ENCODE measurements at regions not wholly inside any gene's neighbourhood (a gene's known extent, or its start where the extent isn't known, plus 50 kb on each side); places are given as distances from the start of the nearest gene placed in this dataset.

DNA sequence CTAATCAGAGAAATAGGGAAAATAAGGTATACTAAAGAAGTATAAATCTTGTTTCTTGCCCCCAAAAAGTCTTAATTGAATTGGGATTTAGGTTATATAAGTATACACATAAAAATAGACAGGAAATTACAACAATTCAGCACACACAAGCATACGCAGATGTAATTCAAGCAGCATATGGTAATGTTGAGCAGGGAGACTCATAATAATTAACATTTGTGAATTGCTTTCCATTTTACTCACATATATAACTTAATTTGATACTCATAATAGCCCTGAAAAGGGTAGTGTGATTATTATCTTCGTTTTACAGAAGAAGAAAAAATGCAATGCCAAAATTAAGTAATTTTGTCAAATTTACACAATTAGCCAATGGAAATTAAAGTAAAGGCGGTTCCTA, 313.5 kb upstream of the ECI2 start:
- DNase-seq (no peak), ATAC-seq (replicated peaks in 1 of 2) (no peak)
- peaks cover 3% of the 10 kb centered on the region in 2 donors for H3K9me3 Mint-ChIP-seq
- H3K27ac Mint-ChIP-seq: no peak overlapping the region
- H3K27me3 Mint-ChIP-seq (ENCODE audit: low read depth): peaks cover 20% of the 10 kb centered on the region
- H3K4me3 Mint-ChIP-seq: no peak overlapping the region
- no peaks in the 10 kb centered on the region for H3K4me1 Mint-ChIP-seq (ENCODE audit: low read depth)
- peaks cover 0 to 3% of the 10 kb centered on the region in 2 donors for H3K36me3 Mint-ChIP-seq (ENCODE audit: insufficient read depth in 2 of 2)

DNA sequence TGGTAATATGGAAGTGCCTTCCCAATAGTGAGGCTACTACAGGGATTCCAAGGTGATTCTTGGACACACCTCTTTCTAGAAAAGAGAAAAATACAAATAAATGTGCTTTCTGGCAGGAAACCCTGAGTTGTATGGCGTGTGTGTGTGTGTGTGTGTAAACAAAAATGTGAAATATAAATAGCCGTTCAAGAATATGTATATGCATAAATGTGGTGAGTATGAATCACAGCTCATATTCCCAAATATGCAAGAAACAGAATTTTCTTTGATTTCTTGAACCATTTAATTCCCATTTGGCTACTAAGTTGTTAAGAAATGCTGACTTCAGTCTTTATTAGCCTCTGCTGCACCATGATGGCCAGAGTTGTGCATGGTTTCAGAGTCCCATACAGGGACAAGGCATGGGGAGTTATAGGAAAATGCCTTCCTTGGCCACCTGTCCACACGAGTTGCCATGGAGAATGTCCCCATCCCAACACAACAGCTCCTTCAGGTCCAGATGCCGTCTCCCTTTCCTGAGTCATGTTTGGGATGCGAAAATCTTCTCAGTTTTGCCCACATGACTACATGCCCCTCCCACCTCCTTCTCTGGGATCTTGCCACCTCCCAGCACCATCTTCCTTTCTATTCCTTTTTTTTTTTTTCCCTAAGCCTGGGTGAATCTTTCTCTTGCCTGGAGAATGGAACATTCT, 312.4 kb upstream of the ECI2 start:
- ATAC-seq (replicated peaks in 1 of 2) (no peak), DNase-seq (no peak)
- Mint-ChIP-seq H3K9me3 (peaks cover 2 to 3% of the 10 kb centered on the region in 2 donors), H3K4me3 (no peak overlapping the region), H3K36me3 (ENCODE audit: insufficient read depth in 2 of 2) (peaks cover 0 to 3% of the 10 kb centered on the region in 2 donors), H3K4me1 (ENCODE audit: low read depth) (no peaks in the 10 kb centered on the region), H3K27ac (no peak overlapping the region), H3K27me3 (ENCODE audit: low read depth) (peaks cover 15% of the 10 kb centered on the region)

DNA sequence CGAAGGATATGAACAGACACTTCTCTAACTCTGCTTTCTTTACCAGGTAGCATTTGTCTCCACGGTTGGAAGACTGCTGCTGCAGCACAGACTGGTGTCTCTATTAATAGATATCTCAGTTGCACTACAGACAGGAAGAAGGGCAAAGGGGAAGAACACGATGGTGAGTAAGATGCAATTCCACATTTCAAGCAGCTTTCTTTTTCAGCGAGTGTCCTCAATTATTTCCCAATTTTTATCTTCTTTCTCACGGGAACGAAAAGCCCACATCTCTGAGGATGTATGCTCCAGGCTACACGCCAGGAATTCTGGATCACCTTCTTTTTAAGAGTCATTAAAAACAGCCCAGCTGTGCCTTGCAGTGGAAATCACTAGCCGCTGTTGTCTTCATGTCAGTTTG, 311.6 kb upstream of the ECI2 start:
- H3K27ac Mint-ChIP-seq: no peak overlapping the region
- H3K9me3 Mint-ChIP-seq: peaks cover under 1 to 2% of the 10 kb centered on the region in 2 donors
- DNase-seq (no peak), ATAC-seq (replicated peaks in 1 of 2) (no peak)
- peaks cover 0 to 3% of the 10 kb centered on the region in 2 donors for H3K36me3 Mint-ChIP-seq (ENCODE audit: insufficient read depth in 2 of 2)
- H3K4me1 Mint-ChIP-seq (ENCODE audit: low read depth): no peaks in the 10 kb centered on the region
- H3K27me3 Mint-ChIP-seq (ENCODE audit: low read depth): peaks cover 15% of the 10 kb centered on the region
- no peak overlapping the region for H3K4me3 Mint-ChIP-seq

DNA sequence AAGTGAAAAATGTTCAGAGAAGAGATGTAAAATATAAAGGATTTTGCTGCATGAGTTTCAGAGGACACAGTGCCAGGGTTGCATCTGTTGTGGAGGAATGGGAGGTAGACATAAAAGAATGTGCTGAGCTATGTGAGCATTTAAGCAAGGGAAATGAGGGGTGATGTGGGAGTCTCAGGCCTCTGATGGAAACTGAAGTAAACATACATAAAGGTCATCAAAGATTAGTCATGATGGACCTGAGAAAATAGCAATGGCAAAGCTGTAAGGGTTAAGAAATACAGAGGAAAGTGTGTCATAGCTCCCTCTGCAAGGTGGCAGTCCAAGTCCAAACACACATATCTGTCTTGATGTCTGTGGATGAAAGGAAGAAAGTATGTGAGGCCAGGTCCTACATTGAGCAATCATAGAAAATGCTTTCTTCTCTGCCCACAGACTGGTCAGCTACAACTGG, 306.6 kb upstream of the ECI2 start:
- DNase-seq (no peak), ATAC-seq (replicated peaks in 1 of 2) (no peak)
- no peaks in the 10 kb centered on the region for H3K4me1 Mint-ChIP-seq (ENCODE audit: low read depth)
- H3K27me3 Mint-ChIP-seq (ENCODE audit: low read depth): peaks cover 13% of the 10 kb centered on the region
- no peak overlapping the region for H3K4me3 Mint-ChIP-seq
- no peak overlapping the region for H3K27ac Mint-ChIP-seq
- no peaks in the 10 kb centered on the region for H3K9me3 Mint-ChIP-seq
- H3K36me3 Mint-ChIP-seq (ENCODE audit: insufficient read depth in 2 of 2): no peaks in the 10 kb centered on the region

DNA sequence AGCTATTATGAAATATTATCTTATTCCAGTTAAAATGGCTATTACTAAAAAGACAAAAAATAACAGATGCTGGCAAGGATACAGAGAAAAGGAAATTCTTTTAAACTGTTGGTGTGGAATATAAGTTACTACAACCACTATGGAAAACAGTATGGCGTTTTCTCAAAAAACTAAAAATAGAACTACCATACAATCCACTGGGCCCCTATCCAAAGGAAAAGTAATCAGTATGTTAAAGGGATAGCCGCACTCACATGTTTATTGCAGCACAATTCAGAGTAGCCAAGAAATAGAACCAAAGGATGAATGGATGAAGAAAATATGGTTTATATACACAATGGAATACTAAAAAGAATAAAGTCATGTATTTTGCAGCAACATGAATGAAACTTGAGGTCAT, 303.8 kb upstream of the ECI2 start:
- H3K9me3 Mint-ChIP-seq: no peaks in the 10 kb centered on the region
- no peaks in the 10 kb centered on the region for H3K36me3 Mint-ChIP-seq (ENCODE audit: insufficient read depth in 2 of 2)
- ATAC-seq (replicated peaks in 1 of 2) (no peak), DNase-seq (no peak)
- no peaks in the 10 kb centered on the region for H3K4me1 Mint-ChIP-seq (ENCODE audit: low read depth)
- no peak overlapping the region for H3K4me3 Mint-ChIP-seq
- H3K27me3 Mint-ChIP-seq (ENCODE audit: low read depth): peaks cover 34% of the 10 kb centered on the region
- H3K27ac Mint-ChIP-seq: no peak overlapping the region

DNA sequence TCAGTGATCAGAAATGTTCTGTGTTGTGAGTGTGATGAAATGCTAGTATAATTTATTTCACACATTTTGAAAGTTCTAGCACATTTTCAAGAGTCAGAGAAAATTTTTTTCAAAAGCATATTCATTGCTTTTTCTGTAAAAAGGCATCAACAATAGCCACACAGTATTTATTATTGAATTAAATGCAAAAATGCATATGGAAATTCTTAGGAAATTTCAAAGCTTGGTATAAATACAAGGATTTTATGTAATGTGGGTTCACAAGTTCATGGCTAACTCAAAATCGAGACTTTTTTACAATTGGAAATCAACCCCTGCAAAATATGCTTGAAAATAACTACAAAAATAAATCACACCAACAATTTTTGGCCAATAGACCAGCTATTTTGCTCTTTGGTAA, 302.0 kb upstream of the ECI2 start:
- H3K36me3 Mint-ChIP-seq (ENCODE audit: insufficient read depth in 2 of 2): no peaks in the 10 kb centered on the region
- no peak overlapping the region for H3K27ac Mint-ChIP-seq
- ATAC-seq (replicated peaks in 1 of 2): no peak

DNA sequence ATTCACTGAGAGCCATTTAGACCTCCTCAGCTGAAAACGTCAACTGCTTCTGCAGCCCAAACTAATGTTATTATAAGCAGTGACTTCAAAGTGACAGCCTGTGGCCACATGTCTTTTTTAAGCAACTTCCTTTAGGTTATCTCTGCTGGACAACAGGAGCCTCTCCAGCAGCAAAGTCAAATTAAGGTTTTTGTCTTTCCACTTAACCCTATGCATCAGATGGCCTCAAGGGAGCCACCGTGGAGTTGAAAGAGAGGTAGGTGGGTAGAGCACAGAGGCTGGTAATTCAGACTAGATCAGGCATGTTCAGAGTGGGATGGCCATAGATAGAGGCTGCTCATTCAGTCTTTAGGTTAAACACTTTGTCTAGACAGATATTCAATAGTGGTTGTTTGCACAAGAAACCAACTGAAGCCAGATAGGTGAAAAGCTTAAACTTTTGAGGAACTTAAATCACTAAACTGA, 300.6 kb upstream of the ECI2 start:
- DNase-seq: no peak
- Mint-ChIP-seq H3K27me3 (ENCODE audit: low read depth) (peaks cover 44% of the 10 kb centered on the region), H3K36me3 (ENCODE audit: insufficient read depth in 2 of 2) (no peaks in the 10 kb centered on the region), H3K9me3 (peaks cover 0 to 5% of the 10 kb centered on the region in 2 donors), H3K27ac (no peak overlapping the region), H3K4me3 (no peak overlapping the region), H3K4me1 (ENCODE audit: low read depth) (no peaks in the 10 kb centered on the region)
- ATAC-seq (replicated peaks in 1 of 2): no peak

More for the DNA sequence above, 302.0 kb upstream of the ECI2 start:
- Mint-ChIP-seq H3K4me3 (no peak overlapping the region), H3K4me1 (ENCODE audit: low read depth) (no peaks in the 10 kb centered on the region), H3K9me3 (peaks cover 0 to 5% of the 10 kb centered on the region in 2 donors), H3K27me3 (ENCODE audit: low read depth) (peaks cover 44% of the 10 kb centered on the region)
- DNase-seq: no peak

DNA sequence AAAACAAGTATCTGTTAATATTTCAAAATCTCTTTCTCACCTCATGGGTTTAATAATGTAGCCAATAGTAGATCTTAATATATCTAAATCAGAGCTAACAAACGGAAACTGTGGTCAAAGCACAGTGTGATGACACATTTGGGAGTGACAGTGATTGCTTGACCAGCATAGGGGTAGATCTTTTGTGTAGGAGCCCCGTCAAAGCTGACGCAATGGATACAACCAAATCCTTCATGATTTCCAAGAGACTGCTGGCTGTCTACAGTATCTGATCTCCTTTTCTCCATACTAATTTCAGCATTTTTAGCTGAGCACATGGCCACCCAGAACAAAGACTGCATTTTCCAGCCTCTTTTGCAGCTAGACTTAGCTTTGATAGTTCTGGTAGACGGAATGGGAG, 299.3 kb upstream of the ECI2 start:
- H3K4me1 Mint-ChIP-seq (ENCODE audit: low read depth): no peaks in the 10 kb centered on the region
- H3K4me3 Mint-ChIP-seq: no peak overlapping the region
- H3K36me3 Mint-ChIP-seq (ENCODE audit: insufficient read depth in 2 of 2): no peaks in the 10 kb centered on the region
- no peak overlapping the region for H3K27ac Mint-ChIP-seq
- ATAC-seq (replicated peaks in 1 of 2): no peak
- peaks cover 0 to 5% of the 10 kb centered on the region in 2 donors for H3K9me3 Mint-ChIP-seq
- peaks cover 43% of the 10 kb centered on the region for H3K27me3 Mint-ChIP-seq (ENCODE audit: low read depth)
- no peak for DNase-seq

DNA sequence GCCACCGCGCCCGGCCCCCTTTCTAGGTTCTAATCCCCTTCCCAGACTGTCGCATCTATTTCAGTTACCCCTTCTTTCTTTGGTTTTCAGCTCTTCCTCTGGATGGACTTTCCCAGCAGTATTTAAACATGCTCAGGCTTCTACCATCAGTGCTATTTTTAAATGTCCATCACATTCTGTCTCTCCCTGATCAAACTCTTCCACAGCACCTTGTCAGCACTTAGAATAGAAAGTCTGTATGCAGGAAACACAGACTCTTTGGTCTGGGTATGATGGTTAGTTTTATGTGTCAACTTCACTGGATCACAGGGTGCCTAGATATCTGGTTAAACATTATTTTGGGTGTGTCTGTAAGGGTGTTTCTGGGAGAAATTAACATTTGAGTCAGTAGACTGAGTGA, 297.8 kb upstream of the ECI2 start:
- Mint-ChIP-seq H3K4me3 (no peak overlapping the region), H3K27ac (no peak overlapping the region), H3K36me3 (ENCODE audit: insufficient read depth in 2 of 2) (no peaks in the 10 kb centered on the region), H3K4me1 (ENCODE audit: low read depth) (no peaks in the 10 kb centered on the region), H3K9me3 (peaks cover 0 to 8% of the 10 kb centered on the region in 2 donors), H3K27me3 (ENCODE audit: low read depth) (peaks cover 38% of the 10 kb centered on the region)
- ATAC-seq (replicated peaks in 1 of 2) (no peak), DNase-seq (no peak)

DNA sequence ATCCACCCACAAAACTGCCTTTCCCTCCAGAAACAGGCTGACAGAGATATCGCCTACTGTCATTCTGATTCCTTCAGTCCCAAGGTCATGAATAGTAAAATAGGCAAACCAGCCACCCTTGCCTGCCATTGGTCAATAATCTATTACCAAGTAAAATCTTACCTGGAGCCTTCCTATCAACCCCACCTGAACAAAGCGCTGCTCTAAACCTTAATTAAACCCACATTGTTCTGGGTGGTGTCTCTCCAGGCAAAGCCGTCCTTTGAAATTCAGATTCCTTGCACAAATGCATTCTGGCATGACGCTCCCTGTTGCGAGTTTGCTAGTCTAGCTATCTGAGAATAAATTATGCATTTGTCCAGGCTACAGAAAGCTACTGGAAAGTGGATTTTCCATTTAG, 291.6 kb upstream of the ECI2 start:
- ATAC-seq (replicated peaks in 1 of 2): no peak
- Mint-ChIP-seq H3K36me3 (ENCODE audit: insufficient read depth in 2 of 2) (peaks cover 0 to 2% of the 10 kb centered on the region in 2 donors), H3K27me3 (ENCODE audit: low read depth) (no peaks in the 10 kb centered on the region), H3K4me3 (no peak overlapping the region), H3K4me1 (ENCODE audit: low read depth) (no peaks in the 10 kb centered on the region), H3K9me3 (peaks cover 0 to 7% of the 10 kb centered on the region in 2 donors), H3K27ac (no peak overlapping the region)
- DNase-seq: no peak

DNA sequence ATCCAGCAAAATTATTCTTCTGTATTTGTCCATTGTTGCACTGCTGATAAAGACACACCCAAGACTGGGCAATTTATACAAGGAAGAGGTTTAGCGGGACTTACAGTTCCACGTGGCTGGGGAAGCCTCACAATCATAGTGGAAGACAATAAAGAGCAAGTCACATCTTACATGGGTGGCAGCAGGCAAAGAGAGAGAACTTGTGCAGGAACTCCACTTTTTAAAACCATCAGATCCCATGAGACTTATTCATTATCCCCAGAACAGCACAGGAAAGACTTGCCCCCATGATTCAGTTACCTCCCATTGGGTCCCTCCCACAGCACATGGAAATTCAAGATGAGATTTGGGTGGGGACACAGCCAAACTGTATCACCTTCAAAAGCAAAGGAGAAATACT, 286.5 kb upstream of the ECI2 start:
- Mint-ChIP-seq H3K27ac (no peak overlapping the region), H3K27me3 (ENCODE audit: low read depth) (peaks cover 7% of the 10 kb centered on the region), H3K4me3 (no peak overlapping the region), H3K9me3 (peaks cover 0 to 1% of the 10 kb centered on the region in 2 donors), H3K36me3 (ENCODE audit: insufficient read depth in 2 of 2) (peaks cover 0 to 2% of the 10 kb centered on the region in 2 donors), H3K4me1 (ENCODE audit: low read depth) (no peaks in the 10 kb centered on the region)
- ATAC-seq (replicated peaks in 1 of 2): no peak
- no peak for DNase-seq

DNA sequence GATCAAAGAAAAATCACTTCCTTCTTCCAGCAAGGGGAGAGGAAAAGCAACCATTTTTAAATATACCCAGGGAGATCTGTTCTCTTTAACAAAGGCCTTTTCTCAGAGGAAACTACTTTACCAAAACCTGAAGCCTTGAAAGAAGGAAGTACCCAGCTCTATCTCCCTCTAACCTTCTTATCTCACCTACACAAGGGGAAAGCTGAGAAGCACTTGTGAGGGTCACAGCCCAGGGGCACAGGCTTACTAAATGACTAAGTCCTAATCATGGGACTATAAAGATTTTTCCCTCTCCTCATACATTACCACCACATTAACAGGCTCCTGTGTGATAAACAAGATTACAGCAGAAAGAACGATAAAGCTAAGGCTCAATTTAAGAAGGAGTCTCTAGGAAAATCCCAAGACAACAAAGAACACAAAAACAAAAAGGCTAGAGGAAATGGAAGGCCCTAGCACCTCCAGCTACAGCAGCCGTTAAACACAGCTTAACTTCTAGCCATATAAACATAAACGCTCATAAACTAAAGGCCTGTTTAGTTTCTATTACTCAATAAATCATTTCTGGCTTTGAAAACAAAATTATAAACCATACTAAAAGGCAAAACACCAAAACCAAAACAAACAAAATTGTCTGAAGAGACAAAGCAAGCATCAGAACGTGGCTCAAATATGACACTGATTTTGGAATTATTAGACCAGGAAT, 284.9 kb upstream of the ECI2 start:
- H3K27ac Mint-ChIP-seq: no peak overlapping the region
- DNase-seq (no peak), ATAC-seq (replicated peaks in 1 of 2) (no peak)
- H3K4me3 Mint-ChIP-seq: no peak overlapping the region
- peaks cover 0 to 1% of the 10 kb centered on the region in 2 donors for H3K9me3 Mint-ChIP-seq
- H3K4me1 Mint-ChIP-seq (ENCODE audit: low read depth): no peaks in the 10 kb centered on the region
- peaks cover 0 to 2% of the 10 kb centered on the region in 2 donors for H3K36me3 Mint-ChIP-seq (ENCODE audit: insufficient read depth in 2 of 2)
- peaks cover 7% of the 10 kb centered on the region for H3K27me3 Mint-ChIP-seq (ENCODE audit: low read depth)

DNA sequence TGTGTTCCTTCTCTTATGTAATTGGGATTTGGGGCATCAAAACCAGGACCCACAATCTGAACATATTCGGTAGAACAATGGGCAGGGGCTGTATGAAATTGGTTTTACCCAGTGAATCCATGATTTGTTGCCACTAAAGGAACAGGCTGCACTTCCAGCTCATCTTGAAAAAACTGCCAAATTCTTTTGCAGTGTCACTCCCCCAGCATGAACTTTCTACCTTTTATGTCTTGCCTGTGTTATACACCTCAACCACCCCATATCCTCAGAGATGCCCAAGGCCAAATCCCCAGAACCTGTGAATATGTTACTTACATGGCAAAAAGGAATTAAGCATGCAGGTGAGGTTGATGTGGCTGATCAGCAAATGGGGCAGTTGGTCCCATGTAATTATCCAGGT, 280.2 kb upstream of the ECI2 start:
- no peak for ATAC-seq (replicated peaks in 1 of 2)
- H3K27me3 Mint-ChIP-seq (ENCODE audit: low read depth): peaks cover 7% of the 10 kb centered on the region
- DNase-seq: no peak
- no peaks in the 10 kb centered on the region for H3K9me3 Mint-ChIP-seq
- no peak overlapping the region for H3K27ac Mint-ChIP-seq
- no peak overlapping the region for H3K4me3 Mint-ChIP-seq
- no peaks in the 10 kb centered on the region for H3K36me3 Mint-ChIP-seq (ENCODE audit: insufficient read depth in 2 of 2)
- H3K4me1 Mint-ChIP-seq (ENCODE audit: low read depth): no peaks in the 10 kb centered on the region

Measured in activated T-cell treated with anti-CD3 and anti-CD28 coated beads, Interleukin-2, amount 50 U/mL, for 72 hours (primary cell).